Endothelial cell of umbilical vein (primary cell): ENCODE measurements at regions not wholly inside any gene's neighbourhood (a gene's known extent, or its start where the extent isn't known, plus 50 kb on each side); places are given as distances from the start of the nearest gene placed in this dataset.

Experiments
- BruUV-seq: library from RNA; stranded (reverse); fragments of 400-500 nt; replicated peaks from 2 replicates; lab custom pipeline; 2021; lab: Mats Ljungman, UMichigan
- CTCF ChIA-PET: fragments of 300-600, 350-600 bp; sonication (Branson Sonifier 250); formaldehyde crosslinking; loops from one replicate; lab custom pipeline; 2021; ENCODE audit warnings: antibody characterized with exemption, inconsistent platforms; lab: Charles Lee
- POLR2A ChIA-PET: fragments of 300-600, 350-600 bp; sonication (Branson Sonifier 250); formaldehyde crosslinking; loops from one replicate; lab custom pipeline; 2021; ENCODE audit warnings: antibody characterized with exemption, inconsistent platforms; lab: Charles Lee
- DNase-seq: peaks from one replicate; pipeline ENCODE4 v3.0.0-alpha.2; 2011; ENCODE audit warnings: low read depth, low spot score
- FAIRE-seq: peaks from 2 replicates; lab custom pipeline; 2011; peaks lifted over from hg19 to GRCh38; lab: Jason Lieb, UNC
- H2AFZ ChIP-seq: 2 replicates; pipeline ENCODE4 v1.6.0; 2012; ENCODE audit warnings: low read depth, low read length, control low read depth, inconsistent platforms
- H3K27ac ChIP-seq: 2 replicates; pipeline ENCODE4 v1.5.1; 2011; ENCODE audit warnings: low read depth, mild to moderate bottlenecking, control low read depth, low read length, moderate library complexity; ENCODE audit not compliant: insufficient read depth
- H3K27me3 ChIP-seq, 2 experiments: 2 replicates each; pipeline versions ENCODE4 v1.6.0 to v1.6.1; 2011; ENCODE audit warnings: low read length in 2 of 2, mixed read lengths in 1 of 2; ENCODE audit not compliant: control insufficient read depth in 2 of 2, insufficient read depth in 2 of 2
- H3K36me3 ChIP-seq, 2 experiments: 2 replicates in 1 of 2; 3 replicates in 1 of 2; pipeline ENCODE4 v1.5.1; 2011; ENCODE audit warnings: low read length in 2 of 2, mild to moderate bottlenecking in 1 of 2, moderate library complexity in 1 of 2; ENCODE audit not compliant: control insufficient read depth in 2 of 2, insufficient read depth in 2 of 2; ENCODE audit errors: extremely low read depth in 1 of 2
- H3K4me1 ChIP-seq: 3 replicates; pipeline ENCODE4 v1.5.1; 2011; ENCODE audit warnings: mild to moderate bottlenecking, low read length; ENCODE audit not compliant: control insufficient read depth, insufficient read depth; ENCODE audit errors: extremely low read depth
- H3K4me2 ChIP-seq: 2 replicates; pipeline ENCODE4 v1.6.1; 2011; ENCODE audit warnings: low read length, control low read depth, mixed read lengths; ENCODE audit not compliant: insufficient read depth
- H3K4me3 ChIP-seq, 3 experiments: fragments of 200-600 bp in 1 of 3; sonication (generic), shearing (Covaris generic) in 1 of 3; replicated peaks in 1 of 3; 2 replicates each; pipeline ENCODE4 v1.5.1; 2011 to 2016; ENCODE audit warnings: control low read depth in 3 of 3, low read length in 3 of 3, mild to moderate bottlenecking in 2 of 3, inconsistent platforms in 1 of 3, low read depth in 1 of 3, moderate library complexity in 1 of 3; ENCODE audit not compliant: insufficient read depth in 1 of 3
- H3K79me2 ChIP-seq: 2 replicates; pipeline ENCODE4 v1.6.0; 2012; ENCODE audit warnings: low read length, inconsistent platforms; ENCODE audit not compliant: control insufficient read depth, insufficient read depth
- H3K9ac ChIP-seq: replicated peaks from 2 replicates; pipeline ENCODE3; 2011; ENCODE audit warnings: low read length, control low read depth; ENCODE audit not compliant: insufficient read depth; ENCODE audit errors: extremely low read depth
- H3K9me1 ChIP-seq: replicated peaks from 3 replicates; pipeline ENCODE4 v1.6.0; 2011; ENCODE audit warnings: mild to moderate bottlenecking, low read length; ENCODE audit not compliant: control insufficient read depth, insufficient read depth; ENCODE audit errors: extremely low read depth
- H3K9me3 ChIP-seq: replicated peaks from 2 replicates; pipeline ENCODE4 v1.5.1; 2012; ENCODE audit warnings: low read length, inconsistent platforms; ENCODE audit not compliant: control insufficient read depth, insufficient read depth
- H4K20me1 ChIP-seq: replicated peaks from 2 replicates; pipeline ENCODE3; 2011; ENCODE audit warnings: mild to moderate bottlenecking, low read length; ENCODE audit not compliant: control insufficient read depth, insufficient read depth; ENCODE audit errors: extremely low read depth
- CTCF ChIP-seq, 2 donors: IDR thresholded peaks; 1 replicate in 1 of 2; 2 replicates in 1 of 2; pipeline ENCODE4 v1.5.1; 2011; ENCODE audit warnings: low read length in 2 of 2, mild to moderate bottlenecking in 2 of 2, moderate library complexity in 2 of 2, control low read depth in 1 of 2, inconsistent platforms in 1 of 2, low read depth in 1 of 2; ENCODE audit not compliant: insufficient read depth in 1 of 2; ENCODE audit errors: extremely low read depth in 1 of 2
- EZH2 ChIP-seq: IDR thresholded peaks from 2 replicates; pipeline ENCODE4 v1.6.1; 2012; ENCODE audit warnings: borderline replicate concordance, low read depth, mild to moderate bottlenecking, moderate library complexity, low read length, inconsistent platforms; ENCODE audit not compliant: severe bottlenecking
- FOS ChIP-seq: IDR thresholded peaks from 2 replicates; pipeline ENCODE4 v1.6.1; 2011; ENCODE audit warnings: mild to moderate bottlenecking, low read length, moderate library complexity, borderline replicate concordance; ENCODE audit not compliant: insufficient read depth
- GATA2 ChIP-seq: IDR thresholded peaks from 2 replicates; pipeline ENCODE4 v1.7.0; 2011; ENCODE audit warnings: low read depth, mild to moderate bottlenecking, moderate library complexity, mixed read lengths, low read length; ENCODE audit not compliant: insufficient read length, insufficient read depth
- JUN ChIP-seq: IDR thresholded peaks from 2 replicates; pipeline ENCODE4 v1.6.1; 2011; ENCODE audit warnings: borderline replicate concordance, low read depth; ENCODE audit not compliant: insufficient read length, insufficient read depth
- MAX ChIP-seq: IDR thresholded peaks from 2 replicates; pipeline ENCODE4 v1.6.1; 2011; ENCODE audit not compliant: insufficient read depth, insufficient read length
- MYC ChIP-seq: IDR thresholded peaks from one replicate; pipeline ENCODE4 v1.6.1; 2011; ENCODE audit warnings: mild to moderate bottlenecking, low read depth, low read length
- POLR2A ChIP-seq: IDR thresholded peaks from 2 replicates; pipeline ENCODE4 v1.6.1; 2012; ENCODE audit warnings: low read depth, mild to moderate bottlenecking, control low read depth, low read length
- POLR2AphosphoS5 ChIP-seq: IDR thresholded peaks from 2 replicates; pipeline ENCODE4 v1.6.1; 2012; ENCODE audit warnings: low read depth, mild to moderate bottlenecking, control low read depth, low read length, moderate library complexity; ENCODE audit not compliant: insufficient read depth
- dilution Hi-C: fragments of 300-500 bp; cut with MboI; formaldehyde crosslinking; loops from one replicate; pipeline ENCODE4 v1.15.0; 2019; ENCODE audit warnings: low sequenced_read_pairs; ENCODE audit not compliant: extremely low pct_ligation_motif_present
- intact Hi-C: fragments of 100-400 bp; cut with micrococcal nuclease; formaldehyde crosslinking; loops from one replicate; pipeline ENCODE4 v1.10.0; 2022

- Histone ChIP-seq H3K4me1 (no peaks in the 10 kb centered on the region), H3K9me1 (no peaks in the 10 kb centered on the region), H3K9me3 (no peaks in the 10 kb centered on the region), H3K79me2 (no peaks in the 10 kb centered on the region), H2AFZ (no peak overlapping the region), H3K9ac (no peak overlapping the region), H3K27me3 (no peaks in the 10 kb centered on the region), H3K36me3 (no peaks in the 10 kb centered on the region), H4K20me1 (no peaks in the 10 kb centered on the region), H3K27ac (no peak overlapping the region), H3K4me2 (no peak overlapping the region), H3K4me3 (no peak overlapping the region)
- TF ChIP-seq CTCF (IDR thresholded peaks at IDR 0.05; ENCODE audit: extremely low read depth in 1 of 2, insufficient read depth in 1 of 2, low read depth in 1 of 2, low read length in 2 of 2) (no peak), FOS (no peak), MYC (no peak), EZH2 (no peak), POLR2AphosphoS5 (no peak), GATA2 (no peak), JUN (no peak), POLR2A (no peak), MAX (no peak)
- POLR2A ChIA-PET = no interaction called here
- dilution Hi-C loops (no loop called here), intact Hi-C loops (no loop called here)
- DNase-seq = no peak
- no TSS peak for BruUV-seq
- CTCF ChIA-PET = no interaction called here
- FAIRE-seq = no peak
Measured at GRCh38 chr1:177346790-177347359, 176.1 kb downstream of the BRINP2 start.
